NOMO-1 (cell line): ENCODE measurements at regions not wholly inside any gene's neighbourhood (a gene's known extent, or its start where the extent isn't known, plus 50 kb on each side); places are given as distances from the start of the nearest gene placed in this dataset.

ENCODE experiments used
- DNase-seq, 2 experiments: peaks; one replicate each; lab custom pipeline; 2025; ENCODE audit not compliant: unreplicated experiment in 2 of 2; lab: John Stamatoyannopoulos, UW

- no peak for DNase-seq
These were observed 59.1 kb upstream of the TMEM244 start for GRCh38 chr6:129920103-129920798.

- DNase-seq: no peak
These were observed 50.6 kb upstream of the TMEM244 start for GRCh38 chr6:129911732-129912131.
